ENCODE measurements at regions not wholly inside any gene's neighbourhood (a gene's known extent, or its start where the extent isn't known, plus 50 kb on each side); places are given as distances from the start of the nearest gene placed in this dataset.
A peak's percentile ranks its signal among the peaks of the same experiment; 100 is the strongest.

- no peak for DNase-seq
Observed at GRCh38 chr18:64981915-64982314, 768.9 kb upstream of the CDH7 start.

GRCh38 chr18:64979791-64980190 is 771.0 kb upstream of the CDH7 start:
- DNase-seq, result no peak

GRCh38 chr18:64974391-64975125 is 776.3 kb upstream of the CDH7 start:
- no peak for DNase-seq

GRCh38 chr18:64972545-64972944 is 778.3 kb upstream of the CDH7 start:
- DNase-seq, result no peak

- DNase-seq, result no peak
Observed at GRCh38 chr18:64966667-64967066, 784.1 kb upstream of the CDH7 start.

GRCh38 chr18:64956465-64956864 is 794.3 kb upstream of the CDH7 start:
- no peak for DNase-seq

GRCh38 chr18:64949885-64950284 is 800.9 kb upstream of the CDH7 start:
- DNase-seq, result no peak

- no peak for DNase-seq
Observed at GRCh38 chr18:64936671-64937070, 787.8 kb upstream of the LINC00305 start.

- no peak for DNase-seq
Observed at GRCh38 chr18:64929036-64929435, 780.1 kb upstream of the LINC00305 start.

GRCh38 chr18:64919971-64920570 is 771.2 kb upstream of the LINC00305 start:
- no peak for DNase-seq

- DNase-seq, result no peak
Observed at GRCh38 chr18:64918851-64919250, 770.0 kb upstream of the LINC00305 start.

- no peak for DNase-seq
Observed at GRCh38 chr18:64893349-64893748, 744.5 kb upstream of the LINC00305 start.

- DNase-seq, result no peak
Observed at GRCh38 chr18:64888956-64889355, 740.1 kb upstream of the LINC00305 start.

- DNase-seq, result no peak
Observed at GRCh38 chr18:64886995-64887394, 738.1 kb upstream of the LINC00305 start.

- no peak for DNase-seq
Observed at GRCh38 chr18:64882896-64883295, 734.0 kb upstream of the LINC00305 start.

- peak; percentile 7 to 10 for DNase-seq
Observed at GRCh38 chr18:64876833-64877232, 727.9 kb upstream of the LINC00305 start.

GRCh38 chr18:64872710-64873458 is 724.0 kb upstream of the LINC00305 start:
- DNase-seq, result no peak

GRCh38 chr18:64854112-64854511 is 705.2 kb upstream of the LINC00305 start:
- DNase-seq, result no peak

GRCh38 chr18:64852281-64852680 is 703.4 kb upstream of the LINC00305 start:
- DNase-seq, result no peak

GRCh38 chr18:64851726-64852125 is 702.8 kb upstream of the LINC00305 start:
- no peak for DNase-seq

- no peak for DNase-seq
Observed at GRCh38 chr18:64850791-64851190, 701.9 kb upstream of the LINC00305 start.

- no peak for DNase-seq
Observed at GRCh38 chr18:64840911-64841701, 692.2 kb upstream of the LINC00305 start.

- DNase-seq, result no peak
Observed at GRCh38 chr18:64810354-64810753, 661.5 kb upstream of the LINC00305 start.
